ENCODE measurements at regions not wholly inside any gene's neighbourhood (a gene's known extent, or its start where the extent isn't known, plus 50 kb on each side); places are given as distances from the start of the nearest gene placed in this dataset.

DNA sequence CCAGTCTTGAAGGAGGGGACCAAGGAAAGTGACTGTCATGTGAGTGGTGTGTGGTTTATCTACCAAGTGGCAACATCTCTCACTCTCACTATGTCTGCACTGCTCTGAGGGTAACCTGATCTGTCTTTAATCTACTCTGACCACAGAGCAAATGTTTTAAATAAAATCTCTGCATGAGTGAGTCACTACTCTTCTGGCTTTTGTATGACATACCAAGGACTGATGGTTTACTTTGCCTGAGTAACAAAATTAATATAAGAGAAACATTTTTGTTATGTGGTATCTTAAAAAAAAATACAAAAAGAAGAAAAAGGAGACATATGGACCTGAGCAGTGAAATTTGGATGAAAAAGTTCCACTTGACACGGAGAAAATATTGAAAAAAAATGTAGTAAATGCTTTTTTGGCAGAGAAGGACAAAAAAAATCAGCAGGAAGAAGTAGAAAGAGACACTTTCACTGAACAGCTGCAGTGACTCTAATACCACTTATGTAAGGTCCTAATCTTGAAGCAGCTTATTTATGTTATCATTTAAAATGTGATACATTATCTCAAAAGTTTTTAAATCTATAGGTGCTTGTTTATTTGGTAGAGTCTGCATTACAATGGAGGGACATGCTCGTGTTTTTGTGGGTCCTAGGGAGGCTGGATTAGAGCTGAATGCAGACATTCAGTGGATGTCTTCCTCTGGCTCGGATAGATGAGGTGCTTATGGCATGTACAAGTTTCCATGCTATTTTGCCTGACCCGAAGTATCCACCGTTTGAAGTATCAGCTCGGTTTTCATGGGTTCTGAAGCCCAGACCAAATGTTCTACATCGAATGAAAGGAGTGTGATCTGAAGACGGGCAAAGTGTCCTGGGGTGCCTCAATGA is 240.7 kb downstream of the MAP2K6 start:
- no peak overlapping the region for H3K27ac ChIP-seq
- ChIA-PET CTCF (interaction anchor here (0.5 to 0.7 kb wide), 3 partner anchors 46 to 879 kb away, joined by 3 to 4 read pairs (median 3); no protein-coding TSS in a partner anchor), POLR2A (ENCODE audit: low non-redundant PET) (no interaction called here)
- DNase-seq (ENCODE audit: low spot score) = peak; percentile 32
- TF ChIP-seq, protein P1, sequence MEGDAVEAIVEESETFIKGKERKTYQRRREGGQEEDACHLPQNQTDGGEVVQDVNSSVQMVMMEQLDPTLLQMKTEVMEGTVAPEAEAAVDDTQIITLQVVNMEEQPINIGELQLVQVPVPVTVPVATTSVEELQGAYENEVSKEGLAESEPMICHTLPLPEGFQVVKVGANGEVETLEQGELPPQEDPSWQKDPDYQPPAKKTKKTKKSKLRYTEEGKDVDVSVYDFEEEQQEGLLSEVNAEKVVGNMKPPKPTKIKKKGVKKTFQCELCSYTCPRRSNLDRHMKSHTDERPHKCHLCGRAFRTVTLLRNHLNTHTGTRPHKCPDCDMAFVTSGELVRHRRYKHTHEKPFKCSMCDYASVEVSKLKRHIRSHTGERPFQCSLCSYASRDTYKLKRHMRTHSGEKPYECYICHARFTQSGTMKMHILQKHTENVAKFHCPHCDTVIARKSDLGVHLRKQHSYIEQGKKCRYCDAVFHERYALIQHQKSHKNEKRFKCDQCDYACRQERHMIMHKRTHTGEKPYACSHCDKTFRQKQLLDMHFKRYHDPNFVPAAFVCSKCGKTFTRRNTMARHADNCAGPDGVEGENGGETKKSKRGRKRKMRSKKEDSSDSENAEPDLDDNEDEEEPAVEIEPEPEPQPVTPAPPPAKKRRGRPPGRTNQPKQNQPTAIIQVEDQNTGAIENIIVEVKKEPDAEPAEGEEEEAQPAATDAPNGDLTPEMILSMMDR (conservative IDR thresholded peaks at IDR 0.05; ENCODE audit: low read depth) = no peak

DNA sequence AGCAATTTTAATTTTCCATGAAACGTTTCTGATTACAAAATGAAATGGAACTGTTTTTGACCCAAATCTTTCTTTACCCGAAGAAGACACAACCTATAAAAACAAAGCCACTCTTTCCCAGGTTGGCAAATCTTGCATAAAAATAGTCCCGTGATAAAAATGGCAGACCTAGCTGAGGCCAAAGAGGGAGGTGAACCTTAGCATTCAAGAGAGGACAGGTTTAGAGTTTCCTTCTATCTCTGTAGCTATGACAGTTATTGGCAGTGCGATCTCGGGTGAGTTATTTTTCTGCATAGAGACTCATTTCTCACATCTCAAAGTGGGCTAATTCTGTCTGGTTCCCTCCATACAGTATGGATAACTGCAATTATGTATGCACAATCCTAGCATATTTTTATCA is 241.4 kb downstream of the MAP2K6 start:
- ChIA-PET CTCF (interaction anchor here (0.6 to 0.7 kb wide), 3 partner anchors 47 to 254 kb away, joined by 3 to 4 read pairs (median 3); no protein-coding TSS in a partner anchor), POLR2A (ENCODE audit: low non-redundant PET) (no interaction called here)
- H3K27ac ChIP-seq = no peak overlapping the region
- TF ChIP-seq, protein P1 (conservative IDR thresholded peaks at IDR 0.05; ENCODE audit: low read depth) = no peak
- no peak for DNase-seq (ENCODE audit: low spot score)

DNA sequence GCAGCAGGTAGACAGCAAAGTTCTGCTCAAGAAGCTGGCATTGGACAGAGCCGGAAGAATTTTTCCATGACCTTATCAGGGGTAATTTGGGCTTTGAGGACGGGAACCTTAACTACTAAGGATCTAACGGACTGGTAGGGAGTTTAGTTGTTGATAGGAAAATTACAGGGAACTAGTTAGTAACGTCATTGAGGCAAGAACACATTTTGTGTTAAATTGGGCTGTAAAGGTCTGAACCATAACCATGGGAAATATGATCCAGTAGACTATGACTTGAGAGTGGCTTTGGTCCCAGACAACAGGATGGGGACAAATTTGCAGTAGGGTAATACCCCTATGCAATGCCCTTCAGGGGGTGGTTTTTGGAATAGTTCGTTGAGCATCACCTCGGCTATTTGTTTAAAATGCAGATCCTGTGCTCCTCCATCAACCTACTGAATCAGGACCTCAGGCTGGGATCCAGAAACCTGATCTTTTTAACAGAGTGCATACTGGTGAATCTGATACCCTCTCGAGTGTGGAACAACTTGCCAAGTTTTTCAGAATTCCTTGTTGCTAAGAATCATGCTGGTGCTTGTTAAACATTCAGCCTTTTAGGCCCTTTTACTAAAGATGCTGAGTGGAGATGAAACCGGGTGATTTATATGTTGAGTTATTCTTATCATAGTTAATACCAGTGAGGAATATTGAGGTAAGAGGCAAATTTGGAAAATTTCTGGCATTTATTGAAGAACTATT is 255.1 kb downstream of the MAP2K6 start:
- TF ChIP-seq, protein P1 (conservative IDR thresholded peaks at IDR 0.05; ENCODE audit: low read depth) = no peak
- ChIA-PET CTCF (no interaction called here), POLR2A (ENCODE audit: low non-redundant PET) (no interaction called here)
- H3K27ac ChIP-seq = no peak overlapping the region
- DNase-seq (ENCODE audit: low spot score) = no peak

DNA sequence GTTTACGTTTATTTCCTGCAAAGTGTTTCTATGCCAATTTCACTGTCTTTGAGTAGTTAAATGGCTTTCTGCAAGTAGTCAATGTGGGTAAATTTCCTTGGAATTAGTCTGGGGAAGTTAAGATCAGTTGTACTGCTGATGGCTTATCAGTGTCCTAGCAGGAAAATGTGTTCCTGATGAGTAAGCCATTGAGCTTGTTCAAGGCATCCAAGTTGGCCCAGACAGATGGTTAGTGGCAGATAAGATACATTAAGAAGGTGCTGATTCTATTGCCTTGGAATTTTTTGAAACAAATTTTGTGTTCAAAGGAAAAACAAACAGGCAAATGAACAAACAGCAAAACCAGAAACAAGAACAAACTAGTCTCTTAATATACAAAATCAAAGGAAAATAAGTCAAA is 258.4 kb downstream of the MAP2K6 start:
- no peak for DNase-seq (ENCODE audit: low spot score)
- ChIA-PET POLR2A (ENCODE audit: low non-redundant PET) (no interaction called here), CTCF (no interaction called here)
- no peak overlapping the region for H3K27ac ChIP-seq
- TF ChIP-seq, protein P1 (conservative IDR thresholded peaks at IDR 0.05; ENCODE audit: low read depth) = no peak

DNA sequence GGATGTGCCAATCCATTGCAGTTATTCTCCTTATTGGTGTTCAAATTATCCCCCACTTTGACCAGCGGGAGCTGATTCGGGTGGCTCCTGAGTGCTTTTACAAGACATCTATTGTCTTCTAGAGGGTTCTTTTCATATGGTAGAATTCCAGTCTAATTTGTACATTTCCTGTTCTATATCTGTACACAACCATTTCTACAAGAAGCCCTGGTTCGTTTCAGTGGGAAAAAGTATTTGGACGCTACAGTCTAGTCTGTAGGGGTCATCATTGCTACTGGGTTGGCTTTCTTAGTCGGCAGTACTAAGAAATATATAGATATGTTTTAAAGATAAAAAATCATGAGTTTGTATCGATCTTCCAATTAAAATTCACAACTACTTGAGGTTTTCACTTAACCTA is 262.6 kb downstream of the MAP2K6 start:
- TF ChIP-seq, protein P1 (conservative IDR thresholded peaks at IDR 0.05; ENCODE audit: low read depth) = no peak
- CTCF ChIA-PET = no interaction called here
- no peak for DNase-seq (ENCODE audit: low spot score)
- H3K27ac ChIP-seq = no peak overlapping the region
- POLR2A ChIA-PET (ENCODE audit: low non-redundant PET) = no interaction called here

DNA sequence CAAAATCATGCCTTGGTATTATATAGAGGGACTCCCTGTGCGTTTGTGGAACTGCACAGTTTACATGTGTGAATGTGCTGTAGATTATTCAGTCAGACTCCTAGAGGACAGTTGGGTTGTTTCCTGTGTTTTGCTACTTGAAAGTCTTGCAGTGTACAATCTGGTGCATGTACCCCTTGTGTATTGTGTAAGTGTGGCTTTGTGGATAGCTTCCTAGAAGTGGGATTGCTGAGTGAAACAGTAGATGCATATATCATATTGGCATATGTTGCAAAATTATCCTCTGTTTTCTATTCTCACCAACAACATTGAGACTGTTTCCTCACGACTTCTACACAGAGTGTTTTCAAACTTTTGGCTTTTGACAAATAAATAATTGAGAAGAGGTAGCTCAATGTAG is 263.7 kb downstream of the MAP2K6 start:
- TF ChIP-seq, protein P1 (conservative IDR thresholded peaks at IDR 0.05; ENCODE audit: low read depth) = no peak
- no peak overlapping the region for H3K27ac ChIP-seq
- ChIA-PET CTCF (interaction anchor here (0.7 to 1.1 kb wide), 2 partner anchors 71 to 248 kb away, joined by 3 to 4 read pairs; no protein-coding TSS in a partner anchor), POLR2A (ENCODE audit: low non-redundant PET) (no interaction called here)
- DNase-seq (ENCODE audit: low spot score) = no peak

Data from RWPE1 (cell line).